WTC11 (cell line): ENCODE measurements at regions not wholly inside any gene's neighbourhood (a gene's known extent, or its start where the extent isn't known, plus 50 kb on each side); places are given as distances from the start of the nearest gene placed in this dataset.

Experiments
- AFF4 ChIP-seq: sonication (generic); formaldehyde crosslinking; IDR thresholded peaks from 2 replicates; pipeline ENCODE4 v1.8.1; 2023; ENCODE audit warnings: mild to moderate bottlenecking, missing genetic modification reagents, borderline replicate concordance
- CBFB ChIP-seq: sonication (generic); formaldehyde crosslinking; IDR thresholded peaks from 2 replicates; pipeline ENCODE4 v1.8.1; 2022; ENCODE audit warnings: mild to moderate bottlenecking, low read depth, missing genetic modification reagents
- CTCF ChIP-seq: fragments of 200-600 bp; IDR thresholded peaks from 2 replicates; pipeline ENCODE4 v1.8.0; 2022; ENCODE audit warnings: antibody characterized with exemption
- NR2C2 ChIP-seq: sonication (generic); formaldehyde crosslinking; IDR thresholded peaks from 2 replicates; pipeline ENCODE4 v1.8.0; 2022; ENCODE audit warnings: mild to moderate bottlenecking, missing genetic modification reagents
- SP1 ChIP-seq: sonication (generic); formaldehyde crosslinking; conservative IDR thresholded peaks from 2 replicates; pipeline ENCODE4 v1.8.1; 2022; ENCODE audit warnings: missing genetic modification reagents
- TCF7 ChIP-seq: sonication (generic); formaldehyde crosslinking; IDR thresholded peaks from 2 replicates; pipeline ENCODE4 v1.8.0; 2022; ENCODE audit warnings: mild to moderate bottlenecking, low read depth, missing genetic modification reagents, moderate library complexity
- USF1 ChIP-seq: sonication (generic); formaldehyde crosslinking; IDR thresholded peaks from 2 replicates; pipeline ENCODE4 v1.8.0; 2022; ENCODE audit warnings: mild to moderate bottlenecking, missing genetic modification reagents
- ZNF396 ChIP-seq: fragments of 250-450 bp; sonication (Bioruptor Pico); IDR thresholded peaks from 2 replicates; pipeline ENCODE4 v1.8.0; 2021; ENCODE audit warnings: mild to moderate bottlenecking, moderate library complexity, borderline replicate concordance

GRCh38 chr6:10323018-10323417, 91.9 kb downstream of the TFAP2A start:
- no peak for TF ChIP-seq SP1
- TF ChIP-seq USF1 (CRISPR knock-in tag), result no peak
- no peak for TF ChIP-seq CTCF
- no peak for TF ChIP-seq TCF7 (CRISPR knock-in tag)
- no peak for TF ChIP-seq CBFB (CRISPR knock-in tag)
- no peak for TF ChIP-seq AFF4 (CRISPR knock-in tag)
- TF ChIP-seq ZNF396 (CRISPR knock-in tag), result no peak
- TF ChIP-seq NR2C2 (CRISPR knock-in tag), result no peak
